OCI-LY7 (cell line): ENCODE measurements at regions not wholly inside any gene's neighbourhood (a gene's known extent, or its start where the extent isn't known, plus 50 kb on each side); places are given as distances from the start of the nearest gene placed in this dataset.

Experiments used
- BruUV-seq: library from RNA; stranded (reverse); fragments of 400-500 nt; replicated peaks from 2 replicates; lab custom pipeline; 2021; lab: Mats Ljungman, UMichigan
- CTCF ChIA-PET: fragments of 300-600 bp; sonication (Branson Sonifier 250); formaldehyde crosslinking; loops from one replicate; lab custom pipeline; 2022; ENCODE audit warnings: antibody characterized with exemption; ENCODE audit not compliant: unreplicated experiment; lab: Charles Lee
- POLR2A ChIA-PET: fragments of 300-600 bp; sonication (Branson Sonifier 250); formaldehyde crosslinking; loops from one replicate; lab custom pipeline; 2022; ENCODE audit warnings: antibody characterized with exemption; lab: Charles Lee
- DNase-seq: peaks from one replicate; pipeline ENCODE4 v3.0.0-alpha.2; 2015; ENCODE audit warnings: low spot score
- H2AFZ ChIP-seq: fragments of 200-600 bp; sonication (generic), shearing (Covaris generic); 2 replicates; pipeline ENCODE4 v1.6.1; 2014; ENCODE audit warnings: mild to moderate bottlenecking, antibody characterized with exemption, low read length, moderate library complexity
- H3K27ac ChIP-seq: fragments of 200-600 bp; sonication (generic); 2 replicates; pipeline ENCODE4 v1.5.1; 2014; ENCODE audit warnings: mixed run types, low read depth, mild to moderate bottlenecking, moderate library complexity, low read length, inconsistent platforms; ENCODE audit not compliant: poor library complexity, severe bottlenecking
- H3K36me3 ChIP-seq: fragments of 200-600 bp; sonication (generic); 2 replicates; pipeline ENCODE4 v1.6.1; 2014; ENCODE audit warnings: mild to moderate bottlenecking, antibody characterized with exemption, low read length, moderate library complexity, mixed read lengths; ENCODE audit not compliant: insufficient read depth
- H3K4me1 ChIP-seq: fragments of 200-600 bp; sonication (generic); 2 replicates; pipeline ENCODE4 v1.5.1; 2014; ENCODE audit warnings: mild to moderate bottlenecking, low read length; ENCODE audit not compliant: insufficient read depth, poor library complexity, severe bottlenecking
- H3K4me2 ChIP-seq: fragments of 200-600 bp; sonication (generic); 2 replicates; pipeline ENCODE4 v1.6.1; 2014; ENCODE audit warnings: mild to moderate bottlenecking, low read length
- H3K4me3 ChIP-seq: fragments of 200-600 bp; sonication (generic); 2 replicates; pipeline ENCODE4 v1.5.1; 2014; ENCODE audit warnings: mild to moderate bottlenecking, low read depth, low read length; ENCODE audit not compliant: poor library complexity, severe bottlenecking
- H3K79me2 ChIP-seq: fragments of 200-600 bp; sonication (generic); 2 replicates; pipeline ENCODE4 v1.6.1; 2016; ENCODE audit warnings: low read depth, mild to moderate bottlenecking, low read length, moderate library complexity, mixed read lengths; ENCODE audit not compliant: insufficient read depth
- H3K9me2 ChIP-seq: fragments of 200-600 bp; sonication (generic); 2 replicates; pipeline ENCODE4 v1.6.1; 2016; ENCODE audit warnings: mild to moderate bottlenecking, low read length, mixed read lengths; ENCODE audit not compliant: insufficient read depth
- H3K9me3 ChIP-seq: fragments of 200-600 bp; sonication (generic); 2 replicates; pipeline ENCODE4 v1.6.1; 2014; ENCODE audit warnings: mild to moderate bottlenecking, mixed run types, low read length, mixed read lengths
- H4K20me1 ChIP-seq: fragments of 200-600 bp; sonication (generic); 2 replicates; pipeline ENCODE4 v1.6.1; 2014; ENCODE audit warnings: mild to moderate bottlenecking, antibody characterized with exemption, low read length, moderate library complexity, mixed read lengths; ENCODE audit not compliant: insufficient read depth
- EZH2phosphoT487 ChIP-seq: fragments of 200-600 bp; sonication (generic); IDR thresholded peaks from 2 replicates; pipeline ENCODE4 v1.6.1; 2018; ENCODE audit warnings: low read depth, borderline replicate concordance, mild to moderate bottlenecking, mixed run types, antibody characterized with exemption, low read length, moderate library complexity, mixed read lengths
- intact Hi-C: fragments of 100-400 bp; cut with micrococcal nuclease; formaldehyde crosslinking; loops from one replicate; pipeline ENCODE4 v1.10.0; 2022; ENCODE audit not compliant: unreplicated experiment
- TF ChIP-seq, protein P1 (sequence below): fragments of 200-600 bp; sonication (generic); conservative IDR thresholded peaks from 2 replicates; pipeline ENCODE4 v1.5.1; 2014; ENCODE audit warnings: mild to moderate bottlenecking, antibody characterized with exemption, low read length, moderate library complexity, mixed read lengths

DNA sequence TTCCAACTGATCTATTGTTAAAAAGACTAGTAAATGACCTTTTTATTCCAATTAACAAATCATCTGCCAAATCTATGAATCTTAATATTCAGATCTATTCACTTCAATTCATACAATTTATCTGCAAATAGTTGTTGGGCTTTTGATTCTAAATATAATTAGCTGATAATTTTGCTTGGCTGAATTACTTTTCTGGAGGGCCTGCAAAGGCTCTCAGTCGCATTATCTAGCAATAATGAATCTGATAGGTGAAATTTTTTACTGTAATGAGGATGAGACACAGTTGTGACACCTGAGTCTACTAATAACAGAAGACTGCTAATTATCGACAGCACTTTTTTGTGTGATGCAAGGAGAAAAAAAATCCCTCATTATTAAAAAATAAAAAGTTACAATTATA, 565.1 kb downstream of the ZEB2 start:
- intact Hi-C loops, result no loop called here
- no peak overlapping the region for H3K4me3 ChIP-seq
- ChIA-PET POLR2A (no interaction called here), CTCF (no interaction called here)
- no peaks in the 10 kb centered on the region for H3K79me2 ChIP-seq
- no peaks in the 10 kb centered on the region for H3K36me3 ChIP-seq
- H3K27ac ChIP-seq, result no peak overlapping the region
- no peaks in the 10 kb centered on the region for H4K20me1 ChIP-seq
- no peak overlapping the region for H2AFZ ChIP-seq
- H3K9me2 ChIP-seq, result no peaks in the 10 kb centered on the region
- no peak for DNase-seq
- no peak for TF ChIP-seq EZH2phosphoT487
- TF ChIP-seq, protein P1, sequence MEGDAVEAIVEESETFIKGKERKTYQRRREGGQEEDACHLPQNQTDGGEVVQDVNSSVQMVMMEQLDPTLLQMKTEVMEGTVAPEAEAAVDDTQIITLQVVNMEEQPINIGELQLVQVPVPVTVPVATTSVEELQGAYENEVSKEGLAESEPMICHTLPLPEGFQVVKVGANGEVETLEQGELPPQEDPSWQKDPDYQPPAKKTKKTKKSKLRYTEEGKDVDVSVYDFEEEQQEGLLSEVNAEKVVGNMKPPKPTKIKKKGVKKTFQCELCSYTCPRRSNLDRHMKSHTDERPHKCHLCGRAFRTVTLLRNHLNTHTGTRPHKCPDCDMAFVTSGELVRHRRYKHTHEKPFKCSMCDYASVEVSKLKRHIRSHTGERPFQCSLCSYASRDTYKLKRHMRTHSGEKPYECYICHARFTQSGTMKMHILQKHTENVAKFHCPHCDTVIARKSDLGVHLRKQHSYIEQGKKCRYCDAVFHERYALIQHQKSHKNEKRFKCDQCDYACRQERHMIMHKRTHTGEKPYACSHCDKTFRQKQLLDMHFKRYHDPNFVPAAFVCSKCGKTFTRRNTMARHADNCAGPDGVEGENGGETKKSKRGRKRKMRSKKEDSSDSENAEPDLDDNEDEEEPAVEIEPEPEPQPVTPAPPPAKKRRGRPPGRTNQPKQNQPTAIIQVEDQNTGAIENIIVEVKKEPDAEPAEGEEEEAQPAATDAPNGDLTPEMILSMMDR, result no peak
- H3K9me3 ChIP-seq, result no peaks in the 10 kb centered on the region
- no peak overlapping the region for H3K4me2 ChIP-seq
- no peaks in the 10 kb centered on the region for H3K4me1 ChIP-seq
- BruUV-seq, result no TSS peak

DNA sequence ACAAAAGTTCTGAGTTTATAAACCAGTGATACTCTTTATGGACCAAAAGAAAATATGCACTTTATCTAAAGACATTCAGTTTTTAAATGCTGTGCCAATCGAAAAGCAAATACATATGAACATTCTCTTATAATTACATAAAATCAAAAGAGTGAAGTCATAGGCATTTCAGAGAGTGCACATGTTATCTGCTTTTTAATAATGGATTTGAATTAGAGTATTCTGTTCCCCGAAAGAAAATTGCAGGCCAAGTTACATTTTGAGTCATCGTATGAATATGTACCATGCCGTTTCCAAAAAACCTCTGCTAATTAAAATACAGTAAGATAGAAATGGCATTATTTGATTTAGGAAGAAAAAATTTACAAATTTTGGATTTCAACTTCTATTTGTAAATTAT, 565.7 kb downstream of the ZEB2 start:
- Histone ChIP-seq H3K9me2 (no peaks in the 10 kb centered on the region), H3K79me2 (no peaks in the 10 kb centered on the region), H3K4me2 (no peak overlapping the region), H2AFZ (no peak overlapping the region), H3K4me1 (no peaks in the 10 kb centered on the region), H3K36me3 (no peaks in the 10 kb centered on the region), H3K4me3 (no peak overlapping the region), H3K27ac (no peak overlapping the region), H3K9me3 (no peaks in the 10 kb centered on the region), H4K20me1 (no peaks in the 10 kb centered on the region)
- no TSS peak for BruUV-seq
- intact Hi-C loops, result no loop called here
- POLR2A ChIA-PET, result no interaction called here
- TF ChIP-seq EZH2phosphoT487, result no peak
- TF ChIP-seq, protein P1, result no peak
- no peak for DNase-seq
- CTCF ChIA-PET, result no interaction called here

DNA sequence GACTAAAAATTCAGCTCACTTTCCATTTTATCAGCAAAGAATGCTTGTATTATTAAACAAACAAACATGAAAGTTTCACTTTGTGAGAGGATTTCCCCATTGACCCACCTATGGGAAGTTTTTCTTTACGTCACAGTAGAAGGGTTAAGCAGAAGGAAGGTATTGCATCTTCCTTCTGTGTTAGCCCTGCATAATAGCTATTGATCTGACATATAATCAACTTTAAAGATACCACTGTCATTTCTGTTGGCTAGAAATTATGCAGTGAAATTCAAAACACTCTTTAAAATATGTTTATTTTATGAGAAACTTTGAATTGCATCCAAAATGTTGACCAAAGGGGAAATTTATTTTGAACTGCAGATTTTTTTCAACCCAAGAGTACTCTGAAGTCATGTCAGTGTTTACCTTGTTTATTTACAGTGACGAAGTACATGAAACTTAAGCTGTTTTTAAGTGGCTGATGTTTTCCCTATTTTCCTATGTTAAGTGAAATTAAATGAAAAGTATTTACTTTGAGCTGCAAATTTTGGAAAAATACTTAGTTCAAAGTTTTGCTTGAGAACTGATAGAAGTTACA, 566.4 kb downstream of the ZEB2 start:
- intact Hi-C loops, result no loop called here
- Histone ChIP-seq H3K27ac (no peak overlapping the region), H3K4me2 (no peak overlapping the region), H2AFZ (no peak overlapping the region), H3K79me2 (no peaks in the 10 kb centered on the region), H3K4me3 (no peak overlapping the region), H3K9me3 (no peaks in the 10 kb centered on the region), H3K9me2 (no peaks in the 10 kb centered on the region), H4K20me1 (no peaks in the 10 kb centered on the region), H3K36me3 (no peaks in the 10 kb centered on the region), H3K4me1 (no peaks in the 10 kb centered on the region)
- ChIA-PET CTCF (no interaction called here), POLR2A (interaction anchor here (0.9 to 1.5 kb wide), 2 partner anchors 23 to 38 kb away, joined by 3 to 5 read pairs; no protein-coding TSS in a partner anchor)
- BruUV-seq, result no TSS peak
- TF ChIP-seq, protein P1, result no peak
- no peak for TF ChIP-seq EZH2phosphoT487
- DNase-seq, result no peak
